T47D (cell line): ENCODE measurements at regions not wholly inside any gene's neighbourhood (a gene's known extent, or its start where the extent isn't known, plus 50 kb on each side); places are given as distances from the start of the nearest gene placed in this dataset.

Experiments
- DNase-seq, 2 experiments: peaks; one replicate each; pipeline versions ENCODE4 v3.0.0 to v3.0.0-alpha.2; 2011 to 2012; ENCODE audit warnings: low read depth in 1 of 2, low spot score in 1 of 2
- JUND ChIP-seq: IDR thresholded peaks from 2 replicates; pipeline ENCODE4 v1.6.1; 2012; ENCODE audit warnings: low read depth
- in situ Hi-C: cut with HindIII; loops from 2 replicates; pipeline ENCODE4 v1.10.0; 2016; ENCODE audit warnings: low sequenced_read_pairs, low pct_unique_long_range_greater_than_20kb

DNA sequence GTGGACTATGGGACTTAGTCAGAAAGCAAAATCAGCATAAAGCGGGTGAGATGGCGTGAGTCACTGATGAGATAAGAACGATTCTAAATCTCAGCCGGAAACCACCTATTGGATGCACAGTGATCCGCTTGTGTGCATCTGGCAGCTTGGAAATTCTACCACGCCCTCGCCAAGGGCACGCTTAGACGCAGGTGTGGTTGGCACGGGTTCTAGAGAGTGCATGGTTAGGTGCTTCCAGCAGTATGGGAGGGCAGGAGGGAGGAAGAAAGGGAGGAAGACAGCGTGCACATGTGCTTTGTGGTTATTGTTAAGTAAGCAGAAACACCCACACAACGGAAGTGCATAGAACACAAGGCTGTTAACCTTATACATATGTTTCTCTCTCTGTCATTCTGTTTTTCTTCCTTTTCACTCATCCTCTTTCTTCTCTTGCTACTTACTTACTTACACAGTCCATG is 374.0 kb upstream of the ASIC2 start:
- DNase-seq: no peak
- in situ Hi-C loops: no loop called here
- TF ChIP-seq JUND: no peak

DNA sequence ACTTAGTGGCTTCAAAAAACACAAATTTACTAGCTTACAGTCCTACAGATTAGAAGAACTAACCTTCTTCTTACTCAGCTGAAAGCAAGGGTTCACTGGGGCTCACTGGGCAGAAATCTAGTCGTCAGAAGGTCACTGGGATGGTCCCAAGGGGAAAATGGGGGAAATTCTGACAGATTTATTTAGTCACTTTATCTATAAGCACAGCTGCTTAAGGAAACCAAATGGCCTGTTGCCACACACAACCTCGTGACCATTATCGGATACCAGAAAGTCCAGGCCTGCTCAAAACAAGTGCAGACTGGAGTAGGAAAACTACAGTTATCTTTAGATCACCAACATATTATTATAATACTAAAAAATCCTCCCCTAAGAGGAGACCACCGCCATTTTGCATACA is 374.6 kb upstream of the ASIC2 start:
- in situ Hi-C loops: no loop called here
- no peak for TF ChIP-seq JUND
- DNase-seq: no peak

GRCh38 chr17:33668516-33668915 is 375.4 kb upstream of the ASIC2 start:
- no peak for DNase-seq
- in situ Hi-C loops: no loop called here
- no peak for TF ChIP-seq JUND

GRCh38 chr17:33671491-33671890 is 378.4 kb upstream of the ASIC2 start:
- DNase-seq: no peak
- TF ChIP-seq JUND: no peak
- in situ Hi-C loops: no loop called here

DNA sequence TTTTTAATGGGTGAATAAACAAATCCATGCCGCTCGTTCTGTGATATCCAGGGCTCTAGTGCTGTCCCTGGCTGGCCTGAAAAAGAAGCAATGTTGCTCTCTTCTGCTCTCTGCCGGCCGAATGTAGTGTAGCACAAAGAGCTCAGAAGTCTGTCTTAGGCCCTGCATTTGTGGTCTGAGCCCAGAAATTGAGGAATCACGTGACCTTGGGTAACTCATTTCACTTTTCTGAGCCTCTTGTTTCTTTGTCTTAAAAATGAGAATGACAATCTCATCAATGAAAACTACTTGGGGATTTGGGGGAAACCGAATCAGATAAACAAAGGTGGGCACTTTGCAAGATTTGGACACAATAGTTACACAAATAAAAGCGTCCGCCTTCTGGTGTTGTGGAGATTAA is 381.6 kb upstream of the ASIC2 start:
- TF ChIP-seq JUND: no peak
- peak; percentile 59 to 72 for DNase-seq
- in situ Hi-C loops: no loop called here

GRCh38 chr17:33676444-33676843 is 383.3 kb upstream of the ASIC2 start:
- DNase-seq: no peak
- in situ Hi-C loops: no loop called here
- TF ChIP-seq JUND: no peak

DNA sequence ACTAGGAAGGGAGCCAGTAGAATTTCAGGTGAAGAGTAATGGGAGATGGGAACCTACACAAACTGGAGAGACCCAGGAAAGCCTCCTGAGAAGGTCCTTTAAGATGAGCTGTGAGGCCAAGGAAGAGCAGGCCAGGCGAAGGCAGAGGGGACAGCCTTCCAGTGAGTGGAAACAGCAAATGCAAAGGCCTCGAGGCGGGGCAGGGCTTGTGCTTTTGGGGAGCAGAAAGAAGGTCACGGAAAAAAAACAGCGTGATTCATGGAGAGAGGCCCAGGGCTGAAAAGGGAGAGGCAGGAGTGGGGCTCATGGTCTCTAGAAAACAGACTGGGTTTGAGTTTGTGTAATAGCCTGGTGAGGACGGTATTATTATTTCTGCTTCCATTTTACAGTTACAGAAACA is 386.5 kb upstream of the ASIC2 start:
- no peak for DNase-seq
- in situ Hi-C loops: no loop called here
- TF ChIP-seq JUND: no peak

- no peak for TF ChIP-seq JUND
- DNase-seq: no peak
- in situ Hi-C loops: no loop called here
These were observed 387.4 kb upstream of the ASIC2 start for GRCh38 chr17:33680472-33680871.

GRCh38 chr17:33682599-33682998 is 389.5 kb upstream of the ASIC2 start:
- in situ Hi-C loops: no loop called here

GRCh38 chr17:33684735-33685134 is 391.6 kb upstream of the ASIC2 start:
- in situ Hi-C loops: no loop called here
- no peak for DNase-seq
- TF ChIP-seq JUND: no peak

More at GRCh38 chr17:33682599-33682998, 389.5 kb upstream of the ASIC2 start:
- TF ChIP-seq JUND: no peak
- no peak for DNase-seq

DNA sequence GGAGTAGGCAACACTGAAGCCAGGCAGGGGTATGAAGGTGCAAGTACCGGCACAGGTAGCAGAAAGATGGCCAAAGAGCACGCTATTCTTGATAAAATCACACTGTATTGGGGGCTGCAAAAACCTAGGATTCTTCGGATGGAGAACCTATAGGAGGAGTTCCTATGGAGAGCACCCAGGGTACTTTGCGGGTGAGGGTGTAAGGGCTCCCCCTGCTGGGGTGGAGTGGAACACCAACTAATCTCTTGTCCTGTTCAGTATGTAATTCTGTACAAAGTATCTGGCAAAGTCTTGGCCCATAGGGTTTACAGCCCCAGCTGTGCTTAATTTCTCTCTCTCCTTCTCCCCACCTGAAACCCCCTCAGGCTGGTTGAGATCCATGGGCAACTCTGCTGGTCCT is 393.1 kb upstream of the ASIC2 start:
- TF ChIP-seq JUND: no peak
- DNase-seq: no peak
- in situ Hi-C loops: no loop called here

GRCh38 chr17:33687831-33688230 is 394.7 kb upstream of the ASIC2 start:
- no peak for DNase-seq
- TF ChIP-seq JUND: no peak
- in situ Hi-C loops: no loop called here

- DNase-seq: no peak
- no peak for TF ChIP-seq JUND
- in situ Hi-C loops: no loop called here
These were observed 395.7 kb upstream of the ASIC2 start for GRCh38 chr17:33688771-33689170.

DNA sequence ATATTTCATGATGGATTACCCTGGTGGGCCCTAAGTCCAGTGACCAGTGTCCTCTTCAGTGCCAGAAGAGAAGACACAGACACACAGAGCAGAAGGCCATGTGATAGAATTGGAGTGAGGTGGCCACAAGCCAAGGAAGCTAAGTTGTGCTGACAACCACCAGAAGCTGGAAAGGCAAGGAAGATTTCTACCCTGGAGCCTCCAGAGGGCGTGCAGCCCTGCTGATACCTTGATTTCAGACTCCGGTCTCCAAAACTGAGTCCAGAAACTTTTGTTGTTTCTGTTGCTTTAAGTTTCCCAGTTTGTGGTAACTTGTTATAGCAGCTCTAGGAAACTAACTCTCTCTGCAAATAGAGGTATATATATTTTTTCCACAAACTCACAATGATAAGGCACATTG is 396.6 kb upstream of the ASIC2 start:
- no peak for TF ChIP-seq JUND
- in situ Hi-C loops: no loop called here
- DNase-seq: no peak
